Gastrocnemius medialis (tissue), 4 donors: ENCODE measurements at regions not wholly inside any gene's neighbourhood (a gene's known extent, or its start where the extent isn't known, plus 50 kb on each side); places are given as distances from the start of the nearest gene placed in this dataset.

Experiments
- POLR2A ChIP-seq, 2 donors: fragments of 450-650 bp; IDR thresholded peaks; one replicate each; pipeline ENCODE4 v1.6.1; 2017; ENCODE audit warnings: antibody characterized with exemption in 2 of 2, mild to moderate bottlenecking in 2 of 2, moderate library complexity in 2 of 2
- TF ChIP-seq, protein P1 (sequence below), 5 experiments: fragments of 450-650 bp in 3 of 5; fragments of 200-600 bp in 2 of 5; sonication (generic) in 2 of 5; IDR thresholded peaks in 4 of 5; conservative IDR thresholded peaks in 1 of 5; 1 replicate in 4 of 5; 2 replicates in 1 of 5; pipeline ENCODE4 v1.5.1; 2016 to 2019; ENCODE audit warnings: antibody characterized with exemption in 5 of 5, mild to moderate bottlenecking in 3 of 5, moderate library complexity in 3 of 5

DNA sequence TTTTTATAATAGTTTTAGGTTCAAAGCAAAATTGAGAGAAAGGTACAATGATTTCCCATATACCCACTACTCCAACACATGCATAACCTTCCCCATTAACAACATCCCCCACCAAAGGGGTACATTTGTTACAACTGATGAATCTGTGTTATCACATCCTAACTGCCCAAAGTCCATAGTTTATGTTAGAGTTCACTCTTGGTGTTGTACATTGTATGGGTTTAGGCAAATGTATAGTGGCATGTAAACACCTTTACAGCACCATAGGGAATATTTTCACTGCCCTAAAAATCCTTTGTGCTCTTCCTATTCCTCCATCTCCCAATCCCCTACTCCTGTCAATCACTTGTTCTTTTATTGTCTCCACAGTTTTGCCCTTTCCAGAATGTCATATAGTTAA, 471.6 kb downstream of the CPS1 start:
- TF ChIP-seq, protein P1, sequence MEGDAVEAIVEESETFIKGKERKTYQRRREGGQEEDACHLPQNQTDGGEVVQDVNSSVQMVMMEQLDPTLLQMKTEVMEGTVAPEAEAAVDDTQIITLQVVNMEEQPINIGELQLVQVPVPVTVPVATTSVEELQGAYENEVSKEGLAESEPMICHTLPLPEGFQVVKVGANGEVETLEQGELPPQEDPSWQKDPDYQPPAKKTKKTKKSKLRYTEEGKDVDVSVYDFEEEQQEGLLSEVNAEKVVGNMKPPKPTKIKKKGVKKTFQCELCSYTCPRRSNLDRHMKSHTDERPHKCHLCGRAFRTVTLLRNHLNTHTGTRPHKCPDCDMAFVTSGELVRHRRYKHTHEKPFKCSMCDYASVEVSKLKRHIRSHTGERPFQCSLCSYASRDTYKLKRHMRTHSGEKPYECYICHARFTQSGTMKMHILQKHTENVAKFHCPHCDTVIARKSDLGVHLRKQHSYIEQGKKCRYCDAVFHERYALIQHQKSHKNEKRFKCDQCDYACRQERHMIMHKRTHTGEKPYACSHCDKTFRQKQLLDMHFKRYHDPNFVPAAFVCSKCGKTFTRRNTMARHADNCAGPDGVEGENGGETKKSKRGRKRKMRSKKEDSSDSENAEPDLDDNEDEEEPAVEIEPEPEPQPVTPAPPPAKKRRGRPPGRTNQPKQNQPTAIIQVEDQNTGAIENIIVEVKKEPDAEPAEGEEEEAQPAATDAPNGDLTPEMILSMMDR (IDR thresholded peaks at IDR 0.05 in 4 of 5, conservative IDR thresholded peaks at IDR 0.05 in 1 of 5) = no peak
- no peak for TF ChIP-seq POLR2A (IDR thresholded peaks at IDR 0.05)
